ENCODE measurements at regions not wholly inside any gene's neighbourhood (a gene's known extent, or its start where the extent isn't known, plus 50 kb on each side); places are given as distances from the start of the nearest gene placed in this dataset.

DNA sequence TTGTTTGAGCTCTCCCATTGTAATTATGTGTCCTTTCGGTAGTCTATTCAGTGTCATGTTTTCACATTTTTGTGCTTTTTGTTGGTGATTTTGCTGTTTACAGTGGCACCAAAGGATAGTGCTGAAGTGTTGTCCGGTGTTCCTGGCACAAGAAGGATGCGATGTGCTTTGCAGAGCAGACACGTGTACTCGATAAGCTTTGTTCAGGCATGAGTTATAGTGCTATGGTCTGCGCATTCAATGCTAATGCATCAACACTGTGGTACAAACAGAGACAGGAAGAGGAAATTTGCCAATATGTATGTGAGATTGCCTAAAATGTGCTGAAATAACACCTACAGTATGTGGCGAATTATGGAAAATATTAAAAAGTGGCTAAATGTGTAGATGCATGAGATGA is 913.4 kb upstream of the ACO1 start:
- no peaks in the 10 kb centered on the region for H3K36me3 ChIP-seq (ENCODE audit: control insufficient read depth, low read length)
- no peak overlapping the region for H3K27ac ChIP-seq (ENCODE audit: low read depth, low read length)
- no peaks in the 10 kb centered on the region for H4K20me1 ChIP-seq (ENCODE audit: control insufficient read depth, insufficient read depth, low read depth, low read length)
- no peaks in the 10 kb centered on the region for H3K9me2 ChIP-seq (replicated peaks; ENCODE audit: control insufficient read depth, low read length)
- H3K4me2 ChIP-seq (ENCODE audit: low read length), result no peak overlapping the region
- no peaks in the 10 kb centered on the region for H3F3A ChIP-seq (ENCODE audit: control insufficient read depth, insufficient read depth)
- no peaks in the 10 kb centered on the region for H3K4me1 ChIP-seq (ENCODE audit: control insufficient read depth, low read length)
- no peaks in the 10 kb centered on the region for H3K79me2 ChIP-seq (ENCODE audit: control insufficient read depth, low read length)
- H3K27me3 ChIP-seq (ENCODE audit: control insufficient read depth, low read length), result no peaks in the 10 kb centered on the region
- no peaks in the 10 kb centered on the region for H3K9me3 ChIP-seq (ENCODE audit: control insufficient read depth, insufficient read depth, low read length)
- TF ChIP-seq EZH2phosphoT487 (IDR thresholded peaks at IDR 0.05; ENCODE audit: borderline replicate concordance, low read length), result no peak
- TF ChIP-seq, protein P1, sequence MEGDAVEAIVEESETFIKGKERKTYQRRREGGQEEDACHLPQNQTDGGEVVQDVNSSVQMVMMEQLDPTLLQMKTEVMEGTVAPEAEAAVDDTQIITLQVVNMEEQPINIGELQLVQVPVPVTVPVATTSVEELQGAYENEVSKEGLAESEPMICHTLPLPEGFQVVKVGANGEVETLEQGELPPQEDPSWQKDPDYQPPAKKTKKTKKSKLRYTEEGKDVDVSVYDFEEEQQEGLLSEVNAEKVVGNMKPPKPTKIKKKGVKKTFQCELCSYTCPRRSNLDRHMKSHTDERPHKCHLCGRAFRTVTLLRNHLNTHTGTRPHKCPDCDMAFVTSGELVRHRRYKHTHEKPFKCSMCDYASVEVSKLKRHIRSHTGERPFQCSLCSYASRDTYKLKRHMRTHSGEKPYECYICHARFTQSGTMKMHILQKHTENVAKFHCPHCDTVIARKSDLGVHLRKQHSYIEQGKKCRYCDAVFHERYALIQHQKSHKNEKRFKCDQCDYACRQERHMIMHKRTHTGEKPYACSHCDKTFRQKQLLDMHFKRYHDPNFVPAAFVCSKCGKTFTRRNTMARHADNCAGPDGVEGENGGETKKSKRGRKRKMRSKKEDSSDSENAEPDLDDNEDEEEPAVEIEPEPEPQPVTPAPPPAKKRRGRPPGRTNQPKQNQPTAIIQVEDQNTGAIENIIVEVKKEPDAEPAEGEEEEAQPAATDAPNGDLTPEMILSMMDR (IDR thresholded peaks at IDR 0.05; ENCODE audit: low read depth, low read length, poor library complexity, severe bottlenecking), result no peak
- no peak overlapping the region for H3K4me3 ChIP-seq (ENCODE audit: low read length)

DNA sequence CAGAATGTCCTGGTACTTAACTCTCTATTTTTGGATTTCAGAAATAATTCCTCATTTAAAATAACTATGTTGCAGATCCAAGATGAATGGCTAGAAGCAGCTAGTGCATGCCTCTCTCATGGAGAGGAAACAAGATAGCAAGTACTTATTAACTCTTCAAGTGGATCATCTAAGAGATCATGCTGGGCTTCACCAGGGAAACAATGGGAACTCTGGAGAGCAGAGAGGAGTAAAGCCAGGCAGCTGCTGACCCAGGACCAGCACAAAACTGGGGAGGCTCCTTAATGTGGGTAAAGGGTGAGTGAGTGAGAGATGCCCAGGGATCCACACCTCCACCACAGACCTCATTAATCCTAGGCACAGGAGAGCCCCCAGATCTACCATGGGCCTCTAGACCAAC is 897.8 kb upstream of the ACO1 start:
- no peaks in the 10 kb centered on the region for H3K4me1 ChIP-seq (ENCODE audit: control insufficient read depth, low read length)
- H4K20me1 ChIP-seq (ENCODE audit: control insufficient read depth, insufficient read depth, low read depth, low read length), result no peaks in the 10 kb centered on the region
- no peaks in the 10 kb centered on the region for H3F3A ChIP-seq (ENCODE audit: control insufficient read depth, insufficient read depth)
- H3K79me2 ChIP-seq (ENCODE audit: control insufficient read depth, low read length), result no peaks in the 10 kb centered on the region
- H3K27me3 ChIP-seq (ENCODE audit: control insufficient read depth, low read length), result no peaks in the 10 kb centered on the region
- no peaks in the 10 kb centered on the region for H3K9me2 ChIP-seq (replicated peaks; ENCODE audit: control insufficient read depth, low read length)
- no peak overlapping the region for H3K4me2 ChIP-seq (ENCODE audit: low read length)
- TF ChIP-seq, protein P1 (IDR thresholded peaks at IDR 0.05; ENCODE audit: low read depth, low read length, poor library complexity, severe bottlenecking), result no peak
- TF ChIP-seq EZH2phosphoT487 (IDR thresholded peaks at IDR 0.05; ENCODE audit: borderline replicate concordance, low read length), result no peak
- H3K36me3 ChIP-seq (ENCODE audit: control insufficient read depth, low read length), result no peaks in the 10 kb centered on the region
- H3K9me3 ChIP-seq (ENCODE audit: control insufficient read depth, insufficient read depth, low read length), result no peaks in the 10 kb centered on the region
- no peak overlapping the region for H3K27ac ChIP-seq (ENCODE audit: low read depth, low read length)
- H3K4me3 ChIP-seq (ENCODE audit: low read length), result no peak overlapping the region

DNA sequence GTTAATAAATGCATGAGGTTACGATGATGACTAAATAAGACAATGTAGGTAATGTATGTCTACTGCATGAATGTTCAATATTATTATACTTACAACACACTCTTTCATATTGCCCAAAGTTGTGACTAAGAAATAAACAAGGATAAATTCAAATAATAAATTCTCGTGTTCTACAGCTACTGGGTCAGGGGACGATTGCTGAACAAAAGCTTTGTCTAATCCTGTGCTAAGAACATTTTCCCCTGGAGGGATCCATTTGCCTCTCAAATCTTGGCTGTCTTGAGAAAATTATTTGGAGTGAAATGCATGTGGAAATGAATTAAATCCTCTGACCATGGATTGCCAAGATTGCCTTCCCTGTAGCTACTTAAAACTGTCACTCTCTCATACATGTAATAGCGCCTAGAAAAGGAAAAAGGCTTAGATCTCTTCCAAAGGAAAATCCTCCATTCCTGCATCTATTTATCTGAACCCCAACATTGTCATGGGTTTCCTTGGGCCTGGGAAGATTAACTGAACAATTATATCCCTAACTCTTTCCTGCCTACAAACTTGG is 893.8 kb upstream of the ACO1 start:
- H4K20me1 ChIP-seq (ENCODE audit: control insufficient read depth, insufficient read depth, low read depth, low read length), result no peaks in the 10 kb centered on the region
- no peaks in the 10 kb centered on the region for H3K27me3 ChIP-seq (ENCODE audit: control insufficient read depth, low read length)
- H3F3A ChIP-seq (ENCODE audit: control insufficient read depth, insufficient read depth), result no peaks in the 10 kb centered on the region
- H3K4me1 ChIP-seq (ENCODE audit: control insufficient read depth, low read length), result no peaks in the 10 kb centered on the region
- no peak overlapping the region for H3K27ac ChIP-seq (ENCODE audit: low read depth, low read length)
- no peaks in the 10 kb centered on the region for H3K9me3 ChIP-seq (ENCODE audit: control insufficient read depth, insufficient read depth, low read length)
- no peaks in the 10 kb centered on the region for H3K79me2 ChIP-seq (ENCODE audit: control insufficient read depth, low read length)
- no peaks in the 10 kb centered on the region for H3K9me2 ChIP-seq (replicated peaks; ENCODE audit: control insufficient read depth, low read length)
- H3K36me3 ChIP-seq (ENCODE audit: control insufficient read depth, low read length), result no peaks in the 10 kb centered on the region
- no peak overlapping the region for H3K4me3 ChIP-seq (ENCODE audit: low read length)
- no peak overlapping the region for H3K4me2 ChIP-seq (ENCODE audit: low read length)
- no peak for TF ChIP-seq EZH2phosphoT487 (IDR thresholded peaks at IDR 0.05; ENCODE audit: borderline replicate concordance, low read length)
- TF ChIP-seq, protein P1 (IDR thresholded peaks at IDR 0.05; ENCODE audit: low read depth, low read length, poor library complexity, severe bottlenecking), result no peak

Data from DOHH2 (cell line).